Karpas-422 (cell line): ENCODE measurements at regions not wholly inside any gene's neighbourhood (a gene's known extent, or its start where the extent isn't known, plus 50 kb on each side); places are given as distances from the start of the nearest gene placed in this dataset.

Experiments
- DNase-seq: peaks from one replicate; pipeline ENCODE4 v3.0.0-alpha.2; 2015
- H2AFZ ChIP-seq: fragments of 200-600 bp; sonication (generic); 2 replicates; pipeline ENCODE4 v1.6.1; 2014; ENCODE audit warnings: antibody characterized with exemption, low read length, mixed read lengths
- H3K27ac ChIP-seq: fragments of 200-600 bp; sonication (generic); 2 replicates; pipeline ENCODE4 v1.5.1; 2014; ENCODE audit warnings: mild to moderate bottlenecking, low read length, moderate library complexity
- H3K27me3 ChIP-seq: fragments of 200-600 bp; sonication (generic); 2 replicates; pipeline ENCODE4 v1.6.1; 2014; ENCODE audit warnings: low read length, mixed read lengths
- H3K36me3 ChIP-seq: fragments of 200-600 bp; sonication (generic); 2 replicates; pipeline ENCODE4 v1.6.1; 2014; ENCODE audit warnings: low read length, mixed read lengths; ENCODE audit not compliant: insufficient read depth
- H3K4me1 ChIP-seq: fragments of 200-600 bp; sonication (generic); 2 replicates; pipeline ENCODE4 v1.6.1; 2014; ENCODE audit warnings: mild to moderate bottlenecking, low read length, mixed read lengths
- H3K4me2 ChIP-seq: fragments of 200-600 bp; sonication (generic); 2 replicates; pipeline ENCODE4 v1.6.1; 2014; ENCODE audit warnings: low read length, low read depth, mild to moderate bottlenecking; ENCODE audit not compliant: poor library complexity, severe bottlenecking
- H3K4me3 ChIP-seq: fragments of 200-600 bp; sonication (generic); 2 replicates; pipeline ENCODE4 v1.5.1; 2014; ENCODE audit warnings: mild to moderate bottlenecking, antibody characterized with exemption, low read length, mixed read lengths
- H3K79me2 ChIP-seq: fragments of 200-600 bp; sonication (generic); 2 replicates; pipeline ENCODE4 v1.6.1; 2014; ENCODE audit warnings: mild to moderate bottlenecking, low read length, mixed read lengths
- H3K9ac ChIP-seq: fragments of 200-600 bp; sonication (generic); 2 replicates; pipeline ENCODE4 v1.6.0; 2014; ENCODE audit warnings: low read length
- H3K9me2 ChIP-seq: fragments of 200-600 bp; sonication (generic), shearing (Covaris generic); replicated peaks from 2 replicates; pipeline ENCODE4 v1.6.0; 2014; ENCODE audit warnings: mild to moderate bottlenecking, low read length, moderate library complexity; ENCODE audit not compliant: insufficient read depth
- H3K9me3 ChIP-seq: fragments of 300-700, 200-600 bp; sonication (generic); 2 replicates; pipeline ENCODE4 v1.6.1; 2014; ENCODE audit warnings: low read length, mixed read lengths
- H4K20me1 ChIP-seq: fragments of 200-600 bp; sonication (generic); 2 replicates; pipeline ENCODE4 v1.6.1; 2014; ENCODE audit warnings: mild to moderate bottlenecking, antibody characterized with exemption, low read length, low read depth; ENCODE audit not compliant: insufficient read depth

- H3K79me2 ChIP-seq, result no peaks in the 10 kb centered on the region
- H3K4me1 ChIP-seq, result no peaks in the 10 kb centered on the region
- no peaks in the 10 kb centered on the region for H3K9me2 ChIP-seq
- no peak overlapping the region for H3K9ac ChIP-seq
- no peaks in the 10 kb centered on the region for H3K36me3 ChIP-seq
- no peak overlapping the region for H3K4me3 ChIP-seq
- no peak overlapping the region for H3K27ac ChIP-seq
- H3K4me2 ChIP-seq, result no peak overlapping the region
- H2AFZ ChIP-seq, result no peak overlapping the region
- H4K20me1 ChIP-seq, result no peaks in the 10 kb centered on the region
- no peak for DNase-seq
- no peaks in the 10 kb centered on the region for H3K27me3 ChIP-seq
- no peaks in the 10 kb centered on the region for H3K9me3 ChIP-seq
These were observed 361.4 kb upstream of the TSHZ2 start for GRCh38 chr20:52610749-52611148.

- H3K36me3 ChIP-seq, result no peaks in the 10 kb centered on the region
- H3K4me2 ChIP-seq, result no peak overlapping the region
- DNase-seq, result no peak
- no peaks in the 10 kb centered on the region for H3K27me3 ChIP-seq
- H3K27ac ChIP-seq, result no peak overlapping the region
- no peak overlapping the region for H2AFZ ChIP-seq
- H4K20me1 ChIP-seq, result no peaks in the 10 kb centered on the region
- peaks cover 5% of the 10 kb centered on the region; the same call in 1 of the 2 replicates for H3K9me3 ChIP-seq
- H3K9ac ChIP-seq, result no peak overlapping the region
- H3K79me2 ChIP-seq, result no peaks in the 10 kb centered on the region
- H3K9me2 ChIP-seq, result no peaks in the 10 kb centered on the region
- no peak overlapping the region for H3K4me3 ChIP-seq
- no peaks in the 10 kb centered on the region for H3K4me1 ChIP-seq
These were observed 370.7 kb upstream of the TSHZ2 start for GRCh38 chr20:52601295-52601971.

GRCh38 chr20:52596256-52596655 lies 375.9 kb upstream of the TSHZ2 start:
- Histone ChIP-seq H2AFZ (no peak overlapping the region), H3K79me2 (no peaks in the 10 kb centered on the region), H3K27ac (no peak overlapping the region), H3K9ac (no peak overlapping the region), H3K27me3 (no peaks in the 10 kb centered on the region), H3K4me1 (no peaks in the 10 kb centered on the region), H3K36me3 (no peaks in the 10 kb centered on the region), H3K4me2 (no peak overlapping the region), H3K4me3 (no peak overlapping the region), H3K9me3 (peaks cover 5% of the 10 kb centered on the region; the same call in 1 of the 2 replicates), H4K20me1 (no peaks in the 10 kb centered on the region), H3K9me2 (no peaks in the 10 kb centered on the region)
- no peak for DNase-seq

DNA sequence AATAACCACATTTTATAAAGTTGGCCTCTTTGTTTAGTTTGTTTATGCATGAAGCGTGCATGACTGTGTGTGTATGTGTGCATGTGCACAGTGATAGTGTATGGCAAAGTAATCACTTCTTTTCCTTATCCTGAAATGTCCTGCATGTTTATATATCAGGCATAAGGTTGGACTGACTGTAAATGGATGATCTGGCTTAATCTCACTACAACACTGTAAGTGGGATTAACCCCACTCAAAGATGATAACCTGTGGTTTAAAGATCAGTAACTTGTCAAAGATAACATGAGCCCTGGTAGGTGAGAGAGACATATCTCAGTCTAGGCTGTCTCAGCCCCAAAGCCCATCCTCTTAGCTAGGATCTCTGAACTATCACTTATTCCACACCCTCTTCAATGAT lies 376.6 kb upstream of the TSHZ2 start:
- Histone ChIP-seq H3K79me2 (no peaks in the 10 kb centered on the region), H3K27me3 (no peaks in the 10 kb centered on the region), H3K4me2 (no peak overlapping the region), H3K27ac (no peak overlapping the region), H3K9me3 (peaks cover 5% of the 10 kb centered on the region; the same call in 1 of the 2 replicates), H3K36me3 (no peaks in the 10 kb centered on the region), H4K20me1 (no peaks in the 10 kb centered on the region), H3K9me2 (no peaks in the 10 kb centered on the region), H2AFZ (no peak overlapping the region), H3K4me1 (no peaks in the 10 kb centered on the region), H3K9ac (no peak overlapping the region), H3K4me3 (no peak overlapping the region)
- no peak for DNase-seq

GRCh38 chr20:52593654-52594053 lies 378.5 kb upstream of the TSHZ2 start:
- no peaks in the 10 kb centered on the region for H3K79me2 ChIP-seq
- no peak overlapping the region for H3K9ac ChIP-seq
- no peak for DNase-seq
- no peak overlapping the region for H3K4me3 ChIP-seq
- no peak overlapping the region for H3K4me2 ChIP-seq
- H3K9me2 ChIP-seq, result no peaks in the 10 kb centered on the region
- H3K27ac ChIP-seq, result no peak overlapping the region
- no peak overlapping the region for H2AFZ ChIP-seq
- H3K36me3 ChIP-seq, result no peaks in the 10 kb centered on the region
- no peaks in the 10 kb centered on the region for H3K27me3 ChIP-seq
- no peaks in the 10 kb centered on the region for H4K20me1 ChIP-seq
- H3K4me1 ChIP-seq, result no peaks in the 10 kb centered on the region
- H3K9me3 ChIP-seq, result peaks cover 8% of the 10 kb centered on the region

DNA sequence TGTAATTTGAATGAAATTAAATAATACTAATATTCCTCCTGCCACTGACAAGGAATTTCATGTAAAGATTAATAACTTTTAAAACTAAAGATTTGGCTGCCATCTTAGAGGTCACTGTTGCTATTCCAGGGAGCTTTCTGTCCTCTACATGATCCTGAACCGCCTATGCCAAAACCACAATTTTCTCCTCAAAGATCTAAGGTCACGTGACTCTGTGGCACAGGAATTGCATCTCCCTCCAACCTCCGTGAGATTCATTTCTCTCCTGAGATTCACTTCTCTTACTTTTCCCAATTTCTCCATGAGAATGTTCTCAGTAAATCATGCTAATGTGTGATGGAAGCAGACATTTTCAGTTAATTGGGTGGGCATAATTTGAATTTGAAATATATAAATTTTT lies 379.6 kb upstream of the TSHZ2 start:
- H3K4me3 ChIP-seq, result no peak overlapping the region
- no peaks in the 10 kb centered on the region for H3K27me3 ChIP-seq
- H3K4me1 ChIP-seq, result no peaks in the 10 kb centered on the region
- no peaks in the 10 kb centered on the region for H3K36me3 ChIP-seq
- peaks cover 8% of the 10 kb centered on the region for H3K9me3 ChIP-seq
- H3K4me2 ChIP-seq, result no peak overlapping the region
- H3K9ac ChIP-seq, result no peak overlapping the region
- DNase-seq, result no peak
- no peaks in the 10 kb centered on the region for H4K20me1 ChIP-seq
- no peaks in the 10 kb centered on the region for H3K9me2 ChIP-seq
- H3K27ac ChIP-seq, result no peak overlapping the region
- H2AFZ ChIP-seq, result no peak overlapping the region
- no peaks in the 10 kb centered on the region for H3K79me2 ChIP-seq

GRCh38 chr20:52590100-52590499 lies 382.1 kb upstream of the TSHZ2 start:
- Histone ChIP-seq H3K9ac (no peak overlapping the region), H3K9me3 (peaks cover 10% of the 10 kb centered on the region; the same call in 1 of the 2 replicates), H2AFZ (no peak overlapping the region), H3K79me2 (no peaks in the 10 kb centered on the region), H4K20me1 (no peaks in the 10 kb centered on the region), H3K4me3 (no peak overlapping the region), H3K4me2 (no peak overlapping the region), H3K9me2 (no peaks in the 10 kb centered on the region), H3K4me1 (no peaks in the 10 kb centered on the region), H3K36me3 (no peaks in the 10 kb centered on the region), H3K27me3 (no peaks in the 10 kb centered on the region), H3K27ac (no peak overlapping the region)
- DNase-seq, result no peak

GRCh38 chr20:52589251-52589812 lies 382.8 kb upstream of the TSHZ2 start:
- no peaks in the 10 kb centered on the region for H4K20me1 ChIP-seq
- H3K27me3 ChIP-seq, result no peaks in the 10 kb centered on the region
- H3K79me2 ChIP-seq, result no peaks in the 10 kb centered on the region
- H3K9ac ChIP-seq, result no peak overlapping the region
- no peak overlapping the region for H3K27ac ChIP-seq
- no peaks in the 10 kb centered on the region for H3K4me1 ChIP-seq
- H3K4me2 ChIP-seq, result no peak overlapping the region
- H3K36me3 ChIP-seq, result no peaks in the 10 kb centered on the region
- H2AFZ ChIP-seq, result no peak overlapping the region
- no peak overlapping the region for H3K4me3 ChIP-seq
- H3K9me2 ChIP-seq, result no peaks in the 10 kb centered on the region
- peaks cover 13% of the 10 kb centered on the region for H3K9me3 ChIP-seq
- no peak for DNase-seq
